ENCODE measurements at regions not wholly inside any gene's neighbourhood (a gene's known extent, or its start where the extent isn't known, plus 50 kb on each side); places are given as distances from the start of the nearest gene placed in this dataset.

DNA sequence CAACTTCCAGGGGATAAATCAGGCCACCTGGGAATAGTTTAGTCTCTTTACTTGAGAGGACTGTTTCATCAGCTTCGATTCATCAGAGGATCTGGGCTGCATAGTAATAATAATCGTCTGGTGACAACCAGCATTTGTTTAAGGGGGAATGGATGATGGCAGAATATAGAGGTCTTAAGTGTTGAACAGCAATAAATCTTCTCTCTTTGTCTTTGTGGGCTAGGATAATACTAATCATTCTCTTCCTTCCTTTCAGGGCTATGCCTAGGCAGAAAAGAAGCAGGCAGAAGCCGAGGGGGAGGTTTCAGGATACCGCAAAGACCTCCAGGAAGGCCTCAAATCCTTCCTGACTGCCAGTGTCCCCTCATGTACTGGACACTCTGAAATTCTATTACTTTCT, 150.4 kb upstream of the GAREM1 start:
- intact Hi-C loops (cut with DNase I): no loop called here
- Histone ChIP-seq H3K4me3 (no peak overlapping the region), H3K4me1 (no peaks in the 10 kb centered on the region), H3K27ac (no peak overlapping the region), H3K9me3 (no peaks in the 10 kb centered on the region), H3K36me3 (replicated peaks in 1 of 2; ENCODE audit: insufficient read depth in 1 of 2, low read depth in 2 of 2) (no peaks in the 10 kb centered on the region), H3K27me3 (no peaks in the 10 kb centered on the region)
- no peak for ATAC-seq
- TF ChIP-seq, protein P1, sequence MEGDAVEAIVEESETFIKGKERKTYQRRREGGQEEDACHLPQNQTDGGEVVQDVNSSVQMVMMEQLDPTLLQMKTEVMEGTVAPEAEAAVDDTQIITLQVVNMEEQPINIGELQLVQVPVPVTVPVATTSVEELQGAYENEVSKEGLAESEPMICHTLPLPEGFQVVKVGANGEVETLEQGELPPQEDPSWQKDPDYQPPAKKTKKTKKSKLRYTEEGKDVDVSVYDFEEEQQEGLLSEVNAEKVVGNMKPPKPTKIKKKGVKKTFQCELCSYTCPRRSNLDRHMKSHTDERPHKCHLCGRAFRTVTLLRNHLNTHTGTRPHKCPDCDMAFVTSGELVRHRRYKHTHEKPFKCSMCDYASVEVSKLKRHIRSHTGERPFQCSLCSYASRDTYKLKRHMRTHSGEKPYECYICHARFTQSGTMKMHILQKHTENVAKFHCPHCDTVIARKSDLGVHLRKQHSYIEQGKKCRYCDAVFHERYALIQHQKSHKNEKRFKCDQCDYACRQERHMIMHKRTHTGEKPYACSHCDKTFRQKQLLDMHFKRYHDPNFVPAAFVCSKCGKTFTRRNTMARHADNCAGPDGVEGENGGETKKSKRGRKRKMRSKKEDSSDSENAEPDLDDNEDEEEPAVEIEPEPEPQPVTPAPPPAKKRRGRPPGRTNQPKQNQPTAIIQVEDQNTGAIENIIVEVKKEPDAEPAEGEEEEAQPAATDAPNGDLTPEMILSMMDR (IDR thresholded peaks at IDR 0.05): no peak
- no peak for TF ChIP-seq POLR2A (IDR thresholded peaks at IDR 0.05)
- no peak for DNase-seq
- WGBS, 2 donors: 51 to 54% methylated on average over 4 of the region's 4 CpGs

DNA sequence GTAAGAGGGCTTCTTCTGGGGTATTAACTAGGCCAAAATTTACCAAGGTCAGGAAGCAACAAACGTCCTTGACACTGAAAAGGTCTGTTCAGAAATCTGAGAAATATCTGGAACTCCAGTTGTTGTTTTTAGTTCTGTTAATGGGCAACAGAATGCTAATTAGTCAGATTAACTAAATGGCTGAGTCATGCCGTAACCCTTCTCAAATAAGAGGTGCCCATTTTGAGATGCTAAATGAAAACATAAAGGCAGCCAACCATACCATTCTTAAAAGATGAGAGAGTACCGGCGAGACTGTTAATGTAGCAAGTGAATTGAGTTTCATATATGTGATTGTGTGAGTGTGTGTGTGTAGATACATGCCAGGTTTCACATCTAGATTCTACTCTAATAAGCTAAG, 147.9 kb upstream of the GAREM1 start:
- no peak overlapping the region for H3K4me3 ChIP-seq
- no peaks in the 10 kb centered on the region for H3K27me3 ChIP-seq
- no peaks in the 10 kb centered on the region for H3K9me3 ChIP-seq
- intact Hi-C loops (cut with DNase I): no loop called here
- no peak for TF ChIP-seq POLR2A (IDR thresholded peaks at IDR 0.05)
- TF ChIP-seq, protein P1 (IDR thresholded peaks at IDR 0.05): no peak
- no peak for ATAC-seq
- H3K36me3 ChIP-seq (replicated peaks in 1 of 2; ENCODE audit: insufficient read depth in 1 of 2, low read depth in 2 of 2): no peaks in the 10 kb centered on the region
- H3K4me1 ChIP-seq: no peaks in the 10 kb centered on the region
- DNase-seq: no peak
- H3K27ac ChIP-seq: no peak overlapping the region
- 73 to 79% methylated on average over 4 of the region's 4 CpGs for WGBS, 2 donors

DNA sequence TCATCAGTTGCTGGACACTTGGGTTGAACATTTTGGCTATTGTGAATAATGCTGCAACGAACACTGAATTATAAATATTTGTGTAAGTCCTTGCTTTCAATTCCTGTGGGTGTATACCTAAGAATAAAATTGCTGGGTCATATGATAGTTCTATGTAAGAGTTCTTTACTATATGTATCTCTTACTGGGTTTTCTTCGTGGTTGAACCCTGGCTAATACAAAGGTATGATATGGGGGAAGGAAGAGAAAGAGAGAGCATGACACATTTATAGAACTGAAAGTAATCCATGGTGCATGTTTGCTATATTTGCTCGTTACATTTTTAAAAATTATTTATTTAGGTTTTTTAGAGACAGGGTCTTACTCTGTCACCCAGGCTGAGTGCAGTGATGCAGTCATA, 143.1 kb upstream of the GAREM1 start:
- no peak for ATAC-seq
- intact Hi-C loops (cut with DNase I): no loop called here
- H3K27ac ChIP-seq: no peak overlapping the region
- TF ChIP-seq POLR2A (IDR thresholded peaks at IDR 0.05): no peak
- TF ChIP-seq, protein P1 (IDR thresholded peaks at IDR 0.05): no peak
- no peaks in the 10 kb centered on the region for H3K36me3 ChIP-seq (replicated peaks in 1 of 2; ENCODE audit: insufficient read depth in 1 of 2, low read depth in 2 of 2)
- H3K4me3 ChIP-seq: no peak overlapping the region
- H3K9me3 ChIP-seq: no peaks in the 10 kb centered on the region
- 55 to 60% methylated on average over 3 of the region's 3 CpGs for WGBS, 2 donors
- H3K27me3 ChIP-seq: no peaks in the 10 kb centered on the region
- H3K4me1 ChIP-seq: no peaks in the 10 kb centered on the region
- DNase-seq: no peak

DNA sequence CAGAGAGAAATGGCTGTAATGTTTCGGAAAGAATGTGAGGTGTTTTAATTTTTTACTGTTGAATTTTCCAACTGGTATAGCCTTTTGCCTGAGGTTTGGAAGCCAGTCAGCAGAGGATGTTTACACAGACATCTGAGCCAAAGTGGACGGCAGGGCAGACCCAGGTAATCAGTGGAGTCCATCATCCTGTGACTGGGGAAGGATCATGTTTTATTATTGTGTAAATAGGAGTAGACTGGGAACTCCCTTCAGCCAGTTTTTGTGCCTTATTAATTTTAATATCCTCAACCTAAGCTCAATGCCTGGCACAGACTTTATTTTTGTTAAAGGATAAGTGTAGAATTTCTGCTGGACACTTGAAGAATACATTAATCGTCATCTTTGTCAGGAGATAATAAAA, 142.0 kb upstream of the GAREM1 start:
- 41 to 49% methylated on average over 3 of the region's 3 CpGs for WGBS, 2 donors
- intact Hi-C loops (cut with DNase I): no loop called here
- no peaks in the 10 kb centered on the region for H3K36me3 ChIP-seq (replicated peaks in 1 of 2; ENCODE audit: insufficient read depth in 1 of 2, low read depth in 2 of 2)
- no peaks in the 10 kb centered on the region for H3K4me1 ChIP-seq
- H3K9me3 ChIP-seq: no peaks in the 10 kb centered on the region
- ATAC-seq (no peak), DNase-seq (no peak)
- H3K27me3 ChIP-seq: no peaks in the 10 kb centered on the region
- TF ChIP-seq, protein P1 (IDR thresholded peaks at IDR 0.05): no peak
- no peak for TF ChIP-seq POLR2A (IDR thresholded peaks at IDR 0.05)
- no peak overlapping the region for H3K4me3 ChIP-seq
- no peak overlapping the region for H3K27ac ChIP-seq

DNA sequence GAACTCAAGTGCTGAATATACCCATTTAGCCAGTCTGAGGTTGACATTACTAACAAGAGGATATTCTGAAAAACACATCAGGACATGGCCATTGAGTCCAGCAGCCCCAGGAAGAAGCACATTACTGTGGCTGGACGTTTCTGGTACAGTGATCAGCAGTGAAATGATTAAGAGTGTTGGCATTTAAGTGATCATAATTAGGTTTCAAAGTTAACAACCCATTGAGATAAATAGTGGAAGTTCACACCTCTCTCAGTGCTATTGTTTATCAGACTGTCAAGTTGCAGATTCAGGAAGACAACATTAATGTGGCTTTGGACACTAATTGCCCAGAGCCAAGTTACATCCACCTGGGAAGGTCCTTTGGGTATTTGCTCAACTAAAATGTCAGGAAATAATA, 139.5 kb upstream of the GAREM1 start:
- Histone ChIP-seq H3K4me3 (no peak overlapping the region), H3K27ac (no peak overlapping the region), H3K9me3 (no peaks in the 10 kb centered on the region), H3K36me3 (replicated peaks in 1 of 2; ENCODE audit: insufficient read depth in 1 of 2, low read depth in 2 of 2) (no peaks in the 10 kb centered on the region), H3K4me1 (no peaks in the 10 kb centered on the region), H3K27me3 (no peaks in the 10 kb centered on the region)
- DNase-seq (no peak), ATAC-seq (no peak)
- intact Hi-C loops (cut with DNase I): no loop called here
- WGBS, 2 donors: 0 to 5% methylated on average over 1 of the region's 1 CpG
- TF ChIP-seq POLR2A (IDR thresholded peaks at IDR 0.05): no peak
- TF ChIP-seq, protein P1 (IDR thresholded peaks at IDR 0.05): no peak
